VCaP (cell line): ENCODE measurements at regions not wholly inside any gene's neighbourhood (a gene's known extent, or its start where the extent isn't known, plus 50 kb on each side); places are given as distances from the start of the nearest gene placed in this dataset.

Experiments used
- H3K27ac ChIP-seq: fragments of 450-650 bp; 2 replicates; pipeline ENCODE4 v1.5.1; 2017
- TF ChIP-seq, protein P1 (sequence below): fragments of 450-650 bp; conservative IDR thresholded peaks from 2 replicates; pipeline ENCODE4 v1.5.1; 2017; ENCODE audit warnings: mild to moderate bottlenecking, moderate library complexity

DNA sequence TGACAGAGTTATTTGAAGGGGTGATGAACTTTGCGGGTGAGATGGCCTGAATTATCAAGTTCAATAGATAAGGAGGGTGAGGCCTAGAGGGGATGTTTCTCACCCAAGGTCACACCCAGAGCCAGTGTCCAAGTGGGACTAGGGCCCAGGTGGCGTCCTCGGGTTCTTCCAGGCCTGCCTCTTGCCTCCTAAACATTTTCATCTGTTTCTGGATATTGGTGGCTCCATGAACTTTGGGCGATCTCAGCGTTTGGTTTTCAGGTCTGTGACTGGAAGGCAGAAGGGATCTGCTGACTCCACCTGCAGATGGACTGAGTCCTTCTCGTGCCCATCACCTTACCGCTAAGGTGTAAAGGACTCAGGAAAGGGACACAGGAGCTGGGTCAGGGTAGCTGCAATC is 137.3 kb downstream of the DDX1 start:
- TF ChIP-seq, protein P1, sequence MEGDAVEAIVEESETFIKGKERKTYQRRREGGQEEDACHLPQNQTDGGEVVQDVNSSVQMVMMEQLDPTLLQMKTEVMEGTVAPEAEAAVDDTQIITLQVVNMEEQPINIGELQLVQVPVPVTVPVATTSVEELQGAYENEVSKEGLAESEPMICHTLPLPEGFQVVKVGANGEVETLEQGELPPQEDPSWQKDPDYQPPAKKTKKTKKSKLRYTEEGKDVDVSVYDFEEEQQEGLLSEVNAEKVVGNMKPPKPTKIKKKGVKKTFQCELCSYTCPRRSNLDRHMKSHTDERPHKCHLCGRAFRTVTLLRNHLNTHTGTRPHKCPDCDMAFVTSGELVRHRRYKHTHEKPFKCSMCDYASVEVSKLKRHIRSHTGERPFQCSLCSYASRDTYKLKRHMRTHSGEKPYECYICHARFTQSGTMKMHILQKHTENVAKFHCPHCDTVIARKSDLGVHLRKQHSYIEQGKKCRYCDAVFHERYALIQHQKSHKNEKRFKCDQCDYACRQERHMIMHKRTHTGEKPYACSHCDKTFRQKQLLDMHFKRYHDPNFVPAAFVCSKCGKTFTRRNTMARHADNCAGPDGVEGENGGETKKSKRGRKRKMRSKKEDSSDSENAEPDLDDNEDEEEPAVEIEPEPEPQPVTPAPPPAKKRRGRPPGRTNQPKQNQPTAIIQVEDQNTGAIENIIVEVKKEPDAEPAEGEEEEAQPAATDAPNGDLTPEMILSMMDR: no peak
- no peak overlapping the region for H3K27ac ChIP-seq

GRCh38 chr2:15729709-15730544 is 138.3 kb downstream of the DDX1 start:
- no peak overlapping the region for H3K27ac ChIP-seq
- TF ChIP-seq, protein P1: no peak

DNA sequence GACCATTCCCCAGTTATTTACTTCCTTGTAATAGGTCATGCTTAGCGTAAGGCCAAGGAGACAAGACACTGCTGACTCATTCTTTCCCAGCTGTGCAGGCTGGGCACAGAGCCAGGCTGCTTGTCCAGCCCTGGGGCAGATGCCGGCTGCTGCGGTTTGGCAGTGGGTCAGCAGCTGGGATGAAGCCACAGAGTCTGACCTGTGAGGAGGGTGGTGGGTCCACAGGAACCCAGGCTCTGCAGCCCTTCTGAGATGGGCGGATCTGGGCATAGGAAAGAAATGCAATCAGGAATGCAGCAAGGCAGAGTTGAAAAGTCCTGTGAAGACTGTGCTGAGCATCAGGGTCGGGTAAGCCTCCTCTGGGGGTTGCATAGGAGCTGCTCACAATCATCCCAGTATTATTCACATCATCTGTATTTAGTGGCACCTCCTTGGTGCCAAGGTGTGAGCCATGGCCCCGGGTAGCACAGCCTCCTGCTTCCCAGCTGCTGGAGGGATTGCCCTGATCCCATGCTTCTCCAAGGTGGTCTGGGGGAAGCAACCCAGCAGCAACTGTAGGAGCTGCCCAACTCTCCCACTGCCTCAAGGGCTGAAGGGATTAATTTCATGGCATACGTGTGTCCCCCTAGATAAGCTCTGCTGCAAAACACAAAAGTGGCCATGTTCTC is 139.0 kb downstream of the DDX1 start:
- TF ChIP-seq, protein P1: no peak
- no peak overlapping the region for H3K27ac ChIP-seq

- H3K27ac ChIP-seq: no peak overlapping the region
- TF ChIP-seq, protein P1: no peak
Observed at GRCh38 chr2:15731213-15731888, 139.7 kb downstream of the DDX1 start.

DNA sequence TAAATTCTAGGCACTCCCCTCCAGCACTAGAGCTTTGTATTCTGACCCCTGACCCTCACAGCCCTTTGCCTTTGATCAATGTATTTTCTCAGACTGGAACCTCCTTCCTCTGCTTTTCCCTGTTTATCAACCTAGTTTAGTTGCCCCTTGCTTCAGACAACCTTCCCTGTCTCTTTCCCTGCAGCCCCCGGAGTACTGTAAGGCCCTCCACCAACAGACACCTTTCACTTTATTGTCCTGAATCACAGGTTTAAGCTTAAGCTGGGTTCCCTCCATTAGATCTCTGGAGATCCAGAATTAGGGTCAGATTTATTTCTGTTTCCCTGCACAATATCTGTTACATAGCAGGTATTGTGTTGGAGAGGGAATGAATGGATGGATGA is 140.2 kb downstream of the DDX1 start:
- TF ChIP-seq, protein P1: no peak
- no peak overlapping the region for H3K27ac ChIP-seq

- H3K27ac ChIP-seq: no peak overlapping the region
- TF ChIP-seq, protein P1: no peak
Observed at GRCh38 chr2:15732341-15733077, 140.8 kb downstream of the DDX1 start.
